K562 (cell line): ENCODE measurements at regions not wholly inside any gene's neighbourhood (a gene's known extent, or its start where the extent isn't known, plus 50 kb on each side); places are given as distances from the start of the nearest gene placed in this dataset.

Experiments used
- JUNB ChIP-seq: fragments of 450-650 bp; formaldehyde crosslinking; conservative IDR thresholded peaks from 2 replicates; pipeline ENCODE4 v1.4.0; 2020; ENCODE audit warnings: mild to moderate bottlenecking
- SMAD4 ChIP-seq: fragments of 250-450 bp; sonication (Bioruptor Pico); conservative IDR thresholded peaks from 2 replicates; pipeline ENCODE4 v1.8.0; 2021; ENCODE audit warnings: inconsistent platforms, mild to moderate bottlenecking, moderate library complexity
- TF ChIP-seq, protein P1 (sequence below): fragments of 250-450 bp; sonication (Bioruptor Pico); IDR thresholded peaks from 2 replicates; pipeline ENCODE4 v1.5.1; 2021; ENCODE audit warnings: mild to moderate bottlenecking
- TF ChIP-seq, protein P2 (sequence below): sonication (generic); formaldehyde crosslinking; IDR thresholded peaks from 2 replicates; pipeline ENCODE4 v1.8.0; 2022; ENCODE audit warnings: mild to moderate bottlenecking, missing genetic modification reagents

DNA sequence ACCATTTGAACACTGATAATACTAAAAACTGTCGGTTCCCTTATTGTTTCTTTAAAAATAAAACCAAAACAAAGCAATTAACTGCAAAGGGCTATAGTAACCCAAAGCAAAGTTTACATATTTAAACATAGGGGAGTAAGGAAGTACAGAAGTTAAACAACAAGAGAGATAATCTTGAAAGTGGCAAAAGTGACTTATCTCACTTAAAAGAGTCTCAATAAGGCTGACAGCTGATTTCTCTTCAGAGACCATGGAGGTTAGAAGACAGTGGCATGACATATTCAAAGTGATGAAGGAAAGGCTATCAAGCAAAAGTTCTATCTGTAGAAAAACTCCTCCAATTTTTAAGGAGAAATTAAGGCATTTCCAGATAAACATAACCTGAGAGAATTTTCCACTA is 233.5 kb upstream of the HDAC9 start (continued):
- TF ChIP-seq SMAD4 (CRISPR knock-in tag) (no peak), JUNB (CRISPR knock-in tag) (no peak)
- TF ChIP-seq, protein P1, sequence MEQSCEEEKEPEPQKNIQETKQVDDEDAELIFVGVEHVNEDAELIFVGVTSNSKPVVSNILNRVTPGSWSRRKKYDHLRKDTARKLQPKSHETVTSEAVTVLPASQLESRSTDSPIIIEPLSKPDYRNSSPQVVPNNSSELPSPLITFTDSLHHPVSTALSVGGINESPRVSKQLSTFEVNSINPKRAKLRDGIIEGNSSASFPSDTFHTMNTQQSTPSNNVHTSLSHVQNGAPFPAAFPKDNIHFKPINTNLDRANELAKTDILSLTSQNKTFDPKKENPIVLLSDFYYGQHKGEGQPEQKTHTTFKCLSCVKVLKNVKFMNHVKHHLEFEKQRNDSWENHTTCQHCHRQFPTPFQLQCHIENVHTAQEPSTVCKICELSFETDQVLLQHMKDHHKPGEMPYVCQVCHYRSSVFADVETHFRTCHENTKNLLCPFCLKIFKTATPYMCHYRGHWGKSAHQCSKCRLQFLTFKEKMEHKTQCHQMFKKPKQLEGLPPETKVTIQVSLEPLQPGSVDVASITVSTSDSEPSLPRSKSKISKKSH (CRISPR knock-in tag): no peak
- TF ChIP-seq, protein P2, sequence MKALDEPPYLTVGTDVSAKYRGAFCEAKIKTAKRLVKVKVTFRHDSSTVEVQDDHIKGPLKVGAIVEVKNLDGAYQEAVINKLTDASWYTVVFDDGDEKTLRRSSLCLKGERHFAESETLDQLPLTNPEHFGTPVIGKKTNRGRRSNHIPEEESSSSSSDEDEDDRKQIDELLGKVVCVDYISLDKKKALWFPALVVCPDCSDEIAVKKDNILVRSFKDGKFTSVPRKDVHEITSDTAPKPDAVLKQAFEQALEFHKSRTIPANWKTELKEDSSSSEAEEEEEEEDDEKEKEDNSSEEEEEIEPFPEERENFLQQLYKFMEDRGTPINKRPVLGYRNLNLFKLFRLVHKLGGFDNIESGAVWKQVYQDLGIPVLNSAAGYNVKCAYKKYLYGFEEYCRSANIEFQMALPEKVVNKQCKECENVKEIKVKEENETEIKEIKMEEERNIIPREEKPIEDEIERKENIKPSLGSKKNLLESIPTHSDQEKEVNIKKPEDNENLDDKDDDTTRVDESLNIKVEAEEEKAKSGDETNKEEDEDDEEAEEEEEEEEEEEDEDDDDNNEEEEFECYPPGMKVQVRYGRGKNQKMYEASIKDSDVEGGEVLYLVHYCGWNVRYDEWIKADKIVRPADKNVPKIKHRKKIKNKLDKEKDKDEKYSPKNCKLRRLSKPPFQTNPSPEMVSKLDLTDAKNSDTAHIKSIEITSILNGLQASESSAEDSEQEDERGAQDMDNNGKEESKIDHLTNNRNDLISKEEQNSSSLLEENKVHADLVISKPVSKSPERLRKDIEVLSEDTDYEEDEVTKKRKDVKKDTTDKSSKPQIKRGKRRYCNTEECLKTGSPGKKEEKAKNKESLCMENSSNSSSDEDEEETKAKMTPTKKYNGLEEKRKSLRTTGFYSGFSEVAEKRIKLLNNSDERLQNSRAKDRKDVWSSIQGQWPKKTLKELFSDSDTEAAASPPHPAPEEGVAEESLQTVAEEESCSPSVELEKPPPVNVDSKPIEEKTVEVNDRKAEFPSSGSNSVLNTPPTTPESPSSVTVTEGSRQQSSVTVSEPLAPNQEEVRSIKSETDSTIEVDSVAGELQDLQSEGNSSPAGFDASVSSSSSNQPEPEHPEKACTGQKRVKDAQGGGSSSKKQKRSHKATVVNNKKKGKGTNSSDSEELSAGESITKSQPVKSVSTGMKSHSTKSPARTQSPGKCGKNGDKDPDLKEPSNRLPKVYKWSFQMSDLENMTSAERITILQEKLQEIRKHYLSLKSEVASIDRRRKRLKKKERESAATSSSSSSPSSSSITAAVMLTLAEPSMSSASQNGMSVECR (CRISPR knock-in tag): no peak
